Liver (tissue), 3 donors: ENCODE measurements at regions not wholly inside any gene's neighbourhood (a gene's known extent, or its start where the extent isn't known, plus 50 kb on each side); places are given as distances from the start of the nearest gene placed in this dataset.

ENCODE experiments used
- TAF1 ChIP-seq: conservative IDR thresholded peaks from 2 replicates; pipeline ENCODE4 v1.6.1; 2016; ENCODE audit warnings: antibody characterized with exemption, mild to moderate bottlenecking
- TF ChIP-seq, protein P1 (sequence below): fragments of 150-350 bp; IDR thresholded peaks from 2 replicates; pipeline ENCODE4 v1.5.1; 2017; ENCODE audit warnings: improper control_type of control experiment, low read depth, low read length; ENCODE audit not compliant: missing input control
- TF ChIP-seq, protein P2 (sequence below): IDR thresholded peaks from 2 replicates; pipeline ENCODE4 v1.6.1; 2016; ENCODE audit warnings: antibody characterized with exemption, mild to moderate bottlenecking
- TF ChIP-seq, protein P3 (sequence below): IDR thresholded peaks from 2 replicates; pipeline ENCODE4 v1.6.1; 2016; ENCODE audit warnings: antibody characterized with exemption
- donor health status: healthy.
- donor health status: healthy.

DNA sequence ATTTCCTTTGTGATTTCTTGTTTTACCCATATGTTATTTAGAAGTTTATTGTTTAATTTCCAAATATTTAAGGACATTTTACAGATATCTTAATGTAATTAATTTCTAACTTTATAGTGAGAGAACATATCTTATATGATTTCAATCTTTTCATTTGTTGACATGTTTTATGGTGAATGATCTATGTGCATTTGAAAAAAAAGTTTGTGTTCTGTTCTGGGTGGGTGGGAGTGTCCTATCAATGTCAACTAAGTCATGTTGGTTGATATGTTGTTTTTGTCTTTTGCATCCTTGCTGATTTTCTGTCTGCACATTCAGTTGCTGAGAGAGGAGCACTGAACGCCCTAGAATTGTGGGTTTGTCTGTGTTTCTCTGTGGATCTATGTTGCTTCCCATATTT, 50.3 kb upstream of the CBFA2T3 start:
- no peak for TF ChIP-seq TAF1
- TF ChIP-seq, protein P1, sequence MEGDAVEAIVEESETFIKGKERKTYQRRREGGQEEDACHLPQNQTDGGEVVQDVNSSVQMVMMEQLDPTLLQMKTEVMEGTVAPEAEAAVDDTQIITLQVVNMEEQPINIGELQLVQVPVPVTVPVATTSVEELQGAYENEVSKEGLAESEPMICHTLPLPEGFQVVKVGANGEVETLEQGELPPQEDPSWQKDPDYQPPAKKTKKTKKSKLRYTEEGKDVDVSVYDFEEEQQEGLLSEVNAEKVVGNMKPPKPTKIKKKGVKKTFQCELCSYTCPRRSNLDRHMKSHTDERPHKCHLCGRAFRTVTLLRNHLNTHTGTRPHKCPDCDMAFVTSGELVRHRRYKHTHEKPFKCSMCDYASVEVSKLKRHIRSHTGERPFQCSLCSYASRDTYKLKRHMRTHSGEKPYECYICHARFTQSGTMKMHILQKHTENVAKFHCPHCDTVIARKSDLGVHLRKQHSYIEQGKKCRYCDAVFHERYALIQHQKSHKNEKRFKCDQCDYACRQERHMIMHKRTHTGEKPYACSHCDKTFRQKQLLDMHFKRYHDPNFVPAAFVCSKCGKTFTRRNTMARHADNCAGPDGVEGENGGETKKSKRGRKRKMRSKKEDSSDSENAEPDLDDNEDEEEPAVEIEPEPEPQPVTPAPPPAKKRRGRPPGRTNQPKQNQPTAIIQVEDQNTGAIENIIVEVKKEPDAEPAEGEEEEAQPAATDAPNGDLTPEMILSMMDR: no peak
- TF ChIP-seq, protein P2, sequence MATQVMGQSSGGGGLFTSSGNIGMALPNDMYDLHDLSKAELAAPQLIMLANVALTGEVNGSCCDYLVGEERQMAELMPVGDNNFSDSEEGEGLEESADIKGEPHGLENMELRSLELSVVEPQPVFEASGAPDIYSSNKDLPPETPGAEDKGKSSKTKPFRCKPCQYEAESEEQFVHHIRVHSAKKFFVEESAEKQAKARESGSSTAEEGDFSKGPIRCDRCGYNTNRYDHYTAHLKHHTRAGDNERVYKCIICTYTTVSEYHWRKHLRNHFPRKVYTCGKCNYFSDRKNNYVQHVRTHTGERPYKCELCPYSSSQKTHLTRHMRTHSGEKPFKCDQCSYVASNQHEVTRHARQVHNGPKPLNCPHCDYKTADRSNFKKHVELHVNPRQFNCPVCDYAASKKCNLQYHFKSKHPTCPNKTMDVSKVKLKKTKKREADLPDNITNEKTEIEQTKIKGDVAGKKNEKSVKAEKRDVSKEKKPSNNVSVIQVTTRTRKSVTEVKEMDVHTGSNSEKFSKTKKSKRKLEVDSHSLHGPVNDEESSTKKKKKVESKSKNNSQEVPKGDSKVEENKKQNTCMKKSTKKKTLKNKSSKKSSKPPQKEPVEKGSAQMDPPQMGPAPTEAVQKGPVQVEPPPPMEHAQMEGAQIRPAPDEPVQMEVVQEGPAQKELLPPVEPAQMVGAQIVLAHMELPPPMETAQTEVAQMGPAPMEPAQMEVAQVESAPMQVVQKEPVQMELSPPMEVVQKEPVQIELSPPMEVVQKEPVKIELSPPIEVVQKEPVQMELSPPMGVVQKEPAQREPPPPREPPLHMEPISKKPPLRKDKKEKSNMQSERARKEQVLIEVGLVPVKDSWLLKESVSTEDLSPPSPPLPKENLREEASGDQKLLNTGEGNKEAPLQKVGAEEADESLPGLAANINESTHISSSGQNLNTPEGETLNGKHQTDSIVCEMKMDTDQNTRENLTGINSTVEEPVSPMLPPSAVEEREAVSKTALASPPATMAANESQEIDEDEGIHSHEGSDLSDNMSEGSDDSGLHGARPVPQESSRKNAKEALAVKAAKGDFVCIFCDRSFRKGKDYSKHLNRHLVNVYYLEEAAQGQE: no peak
- TF ChIP-seq, protein P3, sequence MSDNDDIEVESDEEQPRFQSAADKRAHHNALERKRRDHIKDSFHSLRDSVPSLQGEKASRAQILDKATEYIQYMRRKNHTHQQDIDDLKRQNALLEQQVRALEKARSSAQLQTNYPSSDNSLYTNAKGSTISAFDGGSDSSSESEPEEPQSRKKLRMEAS: no peak
